Body of pancreas (tissue), 4 donors: ENCODE measurements at regions not wholly inside any gene's neighbourhood (a gene's known extent, or its start where the extent isn't known, plus 50 kb on each side); places are given as distances from the start of the nearest gene placed in this dataset.

Source experiments
- POLR2A ChIP-seq, 3 donors: fragments of 450-650 bp; IDR thresholded peaks; one replicate each; pipeline ENCODE4 v1.6.1; 2016; ENCODE audit warnings: antibody characterized with exemption in 3 of 3, mild to moderate bottlenecking in 2 of 3
- TF ChIP-seq, protein P1 (sequence below), 7 experiments: fragments of 450-650 bp in 4 of 7; fragments of 200-600 bp in 3 of 7; sonication (generic) in 3 of 7; IDR thresholded peaks; one replicate each; pipeline ENCODE4 v1.5.1; 2016 to 2019; ENCODE audit warnings: antibody characterized with exemption in 7 of 7

- TF ChIP-seq POLR2A (IDR thresholded peaks at IDR 0.05): no peak
- TF ChIP-seq, protein P1, sequence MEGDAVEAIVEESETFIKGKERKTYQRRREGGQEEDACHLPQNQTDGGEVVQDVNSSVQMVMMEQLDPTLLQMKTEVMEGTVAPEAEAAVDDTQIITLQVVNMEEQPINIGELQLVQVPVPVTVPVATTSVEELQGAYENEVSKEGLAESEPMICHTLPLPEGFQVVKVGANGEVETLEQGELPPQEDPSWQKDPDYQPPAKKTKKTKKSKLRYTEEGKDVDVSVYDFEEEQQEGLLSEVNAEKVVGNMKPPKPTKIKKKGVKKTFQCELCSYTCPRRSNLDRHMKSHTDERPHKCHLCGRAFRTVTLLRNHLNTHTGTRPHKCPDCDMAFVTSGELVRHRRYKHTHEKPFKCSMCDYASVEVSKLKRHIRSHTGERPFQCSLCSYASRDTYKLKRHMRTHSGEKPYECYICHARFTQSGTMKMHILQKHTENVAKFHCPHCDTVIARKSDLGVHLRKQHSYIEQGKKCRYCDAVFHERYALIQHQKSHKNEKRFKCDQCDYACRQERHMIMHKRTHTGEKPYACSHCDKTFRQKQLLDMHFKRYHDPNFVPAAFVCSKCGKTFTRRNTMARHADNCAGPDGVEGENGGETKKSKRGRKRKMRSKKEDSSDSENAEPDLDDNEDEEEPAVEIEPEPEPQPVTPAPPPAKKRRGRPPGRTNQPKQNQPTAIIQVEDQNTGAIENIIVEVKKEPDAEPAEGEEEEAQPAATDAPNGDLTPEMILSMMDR (IDR thresholded peaks at IDR 0.05): no peak
Measured at GRCh38 chr7:19353180-19353579, 208.0 kb upstream of the FERD3L start.
